RWPE1 (cell line): ENCODE measurements at regions not wholly inside any gene's neighbourhood (a gene's known extent, or its start where the extent isn't known, plus 50 kb on each side); places are given as distances from the start of the nearest gene placed in this dataset.

Experiments used
- CTCF ChIA-PET: fragments of 350-600 bp; sonication (Branson Sonifier 250); formaldehyde crosslinking; extraction: SDS; loops from one replicate; lab custom pipeline; 2021; lab: Yijun Ruan, JAX
- POLR2A ChIA-PET: fragments of 400-600 bp; formaldehyde crosslinking; extraction: SDS; loops from one replicate; lab custom pipeline; 2020; ENCODE audit warnings: antibody characterized with exemption; ENCODE audit not compliant: low non-redundant PET; lab: Yijun Ruan, JAX
- DNase-seq: peaks from one replicate; pipeline ENCODE4 v3.0.0; 2012; ENCODE audit warnings: low spot score
- H3K27ac ChIP-seq: fragments of 450-650 bp; 2 replicates; pipeline ENCODE4 v1.5.1; 2017
- TF ChIP-seq, protein P1 (sequence below): fragments of 450-650 bp; conservative IDR thresholded peaks from 2 replicates; pipeline ENCODE4 v1.5.1; 2017; ENCODE audit warnings: low read depth, mild to moderate bottlenecking

DNA sequence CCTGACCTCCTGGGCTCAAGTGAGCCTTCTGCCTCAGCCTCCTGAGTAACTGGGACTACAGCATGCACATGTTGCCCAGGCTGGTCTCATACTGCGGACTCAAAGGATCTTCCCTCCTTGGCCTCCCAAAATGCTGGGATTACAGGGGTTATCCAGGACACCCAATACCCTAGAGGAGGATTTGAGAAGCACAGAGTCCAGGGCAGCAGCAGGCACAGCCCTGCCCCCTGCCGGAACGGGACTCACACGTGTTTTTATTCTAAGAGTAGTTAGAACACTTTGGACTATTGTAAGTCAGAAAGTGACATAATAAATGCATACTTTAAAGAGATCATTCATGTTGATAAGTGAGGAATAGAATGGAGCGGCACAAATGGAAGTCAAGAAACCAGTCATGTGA lies 80.2 kb downstream of the C6orf118 start:
- CTCF ChIA-PET: no interaction called here
- POLR2A ChIA-PET: no interaction called here
- no peak overlapping the region for H3K27ac ChIP-seq
- no peak for DNase-seq
- TF ChIP-seq, protein P1, sequence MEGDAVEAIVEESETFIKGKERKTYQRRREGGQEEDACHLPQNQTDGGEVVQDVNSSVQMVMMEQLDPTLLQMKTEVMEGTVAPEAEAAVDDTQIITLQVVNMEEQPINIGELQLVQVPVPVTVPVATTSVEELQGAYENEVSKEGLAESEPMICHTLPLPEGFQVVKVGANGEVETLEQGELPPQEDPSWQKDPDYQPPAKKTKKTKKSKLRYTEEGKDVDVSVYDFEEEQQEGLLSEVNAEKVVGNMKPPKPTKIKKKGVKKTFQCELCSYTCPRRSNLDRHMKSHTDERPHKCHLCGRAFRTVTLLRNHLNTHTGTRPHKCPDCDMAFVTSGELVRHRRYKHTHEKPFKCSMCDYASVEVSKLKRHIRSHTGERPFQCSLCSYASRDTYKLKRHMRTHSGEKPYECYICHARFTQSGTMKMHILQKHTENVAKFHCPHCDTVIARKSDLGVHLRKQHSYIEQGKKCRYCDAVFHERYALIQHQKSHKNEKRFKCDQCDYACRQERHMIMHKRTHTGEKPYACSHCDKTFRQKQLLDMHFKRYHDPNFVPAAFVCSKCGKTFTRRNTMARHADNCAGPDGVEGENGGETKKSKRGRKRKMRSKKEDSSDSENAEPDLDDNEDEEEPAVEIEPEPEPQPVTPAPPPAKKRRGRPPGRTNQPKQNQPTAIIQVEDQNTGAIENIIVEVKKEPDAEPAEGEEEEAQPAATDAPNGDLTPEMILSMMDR: no peak

DNA sequence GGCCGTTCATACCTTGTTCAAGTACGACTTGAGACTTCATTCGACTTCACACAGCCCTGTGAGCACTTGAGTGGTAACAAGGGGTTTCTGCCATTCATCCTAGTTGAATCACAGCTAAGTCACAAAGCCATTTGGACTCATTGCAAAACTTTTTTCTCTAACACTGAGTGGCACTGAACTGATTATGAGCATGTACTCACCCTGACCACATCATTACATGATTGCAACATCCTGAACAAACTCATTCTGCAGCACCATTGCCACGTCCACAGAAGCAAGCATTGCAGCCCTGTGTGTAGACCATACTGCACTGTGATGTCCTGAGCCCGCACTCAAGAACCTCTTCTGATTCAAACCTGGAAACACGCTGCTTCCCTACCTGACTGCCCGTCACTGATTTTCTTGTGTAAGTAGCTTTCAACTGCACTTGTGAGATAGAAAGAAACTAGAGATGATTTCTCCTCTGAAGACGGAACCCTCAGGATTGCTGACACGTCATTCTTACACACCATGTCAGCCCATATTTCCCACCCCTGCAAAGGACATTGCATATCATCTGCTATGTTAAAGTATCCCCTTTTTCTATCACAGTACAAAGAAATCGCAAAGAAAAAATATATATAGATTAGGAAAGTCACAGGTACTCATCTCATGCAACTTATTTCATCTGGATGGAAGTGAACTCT lies 81.6 kb downstream of the C6orf118 start:
- CTCF ChIA-PET: interaction anchor here (0.7 kb wide), 1 partner anchor 186 kb away, joined by 3 read pairs; no protein-coding TSS in a partner anchor

DNA sequence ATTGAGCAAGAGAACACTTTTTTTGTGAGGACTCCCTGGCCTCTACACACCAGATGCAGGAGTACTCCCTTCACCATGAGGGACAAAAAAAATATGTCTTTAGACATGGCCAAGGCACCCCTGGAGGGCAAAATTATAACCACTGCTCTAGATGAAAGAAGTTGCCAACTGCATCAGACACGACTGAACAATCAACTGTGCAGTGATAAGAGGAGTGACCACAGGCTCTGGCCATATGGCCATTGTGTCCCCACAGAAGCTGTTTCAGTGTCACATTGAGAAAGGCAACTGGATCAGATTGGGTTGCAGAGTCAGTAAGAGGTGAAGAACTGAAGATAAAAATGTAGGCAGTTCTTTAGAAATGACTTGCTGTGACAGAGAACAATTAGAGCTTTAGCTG lies 85.7 kb downstream of the C6orf118 start:
- no peak for DNase-seq
- H3K27ac ChIP-seq: no peak overlapping the region
- CTCF ChIA-PET: no interaction called here
- POLR2A ChIA-PET: no interaction called here
- TF ChIP-seq, protein P1: no peak

More for the DNA sequence above, 81.6 kb downstream of the C6orf118 start:
- DNase-seq: no peak
- TF ChIP-seq, protein P1: no peak
- POLR2A ChIA-PET: no interaction called here
- H3K27ac ChIP-seq: no peak overlapping the region

DNA sequence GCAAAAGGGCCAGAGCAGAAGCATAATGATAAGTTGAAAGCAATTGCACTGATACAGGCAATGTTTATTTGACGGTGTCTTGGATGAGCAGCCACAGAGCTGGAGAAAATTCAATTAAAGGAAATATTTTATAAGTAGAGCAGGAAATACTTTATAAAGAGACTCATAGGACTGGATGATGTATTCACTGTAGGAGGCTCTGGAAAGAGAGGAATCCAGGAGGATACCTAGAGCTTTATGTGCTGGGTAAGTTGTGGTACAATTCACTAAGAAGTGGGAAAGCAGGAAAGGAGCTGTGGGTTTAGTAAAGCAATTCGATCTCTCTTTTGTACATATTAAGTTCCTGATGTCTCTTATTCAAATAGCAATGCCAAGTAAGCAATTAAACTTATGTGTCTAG lies 86.3 kb downstream of the C6orf118 start:
- ChIA-PET POLR2A (no interaction called here), CTCF (no interaction called here)
- TF ChIP-seq, protein P1: no peak
- DNase-seq: no peak
- no peak overlapping the region for H3K27ac ChIP-seq

DNA sequence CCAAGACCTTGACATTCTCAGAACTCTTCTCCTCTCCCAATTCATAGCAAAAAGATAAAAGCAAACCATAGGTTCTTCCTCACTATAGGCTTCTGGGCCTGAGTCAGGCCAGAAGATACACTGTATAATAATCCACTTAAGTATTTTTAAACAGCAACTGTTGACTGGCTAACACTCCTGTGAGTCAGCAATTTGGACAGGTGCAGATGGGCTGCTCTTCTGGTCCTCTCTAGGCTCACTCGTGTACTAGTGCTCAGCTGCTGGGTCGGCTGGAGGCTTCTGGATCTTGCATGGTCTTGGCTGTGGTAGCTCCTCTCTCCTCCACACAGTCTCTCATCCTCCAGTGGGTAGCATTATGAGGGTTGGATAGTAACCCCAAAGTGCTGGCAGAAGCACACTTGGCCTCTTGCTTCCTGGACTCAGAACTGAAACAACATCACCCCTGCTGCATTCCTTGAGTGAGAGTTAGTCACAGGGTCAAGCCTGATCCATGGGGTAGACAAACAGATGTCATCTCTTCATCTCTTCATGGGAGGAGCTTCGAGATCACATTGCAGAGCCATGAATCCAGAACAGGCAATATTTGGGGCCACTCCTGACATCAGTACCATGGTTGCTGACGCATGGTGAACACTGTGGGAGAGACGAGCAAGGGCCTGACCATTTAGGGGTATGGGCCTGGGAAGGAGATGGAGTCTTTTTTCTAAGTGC lies 86.9 kb downstream of the C6orf118 start:
- CTCF ChIA-PET: interaction anchor here (0.6 kb wide), 1 partner anchor 464 kb away, joined by 3 read pairs; no protein-coding TSS in a partner anchor
- no peak overlapping the region for H3K27ac ChIP-seq
- TF ChIP-seq, protein P1: no peak
- no peak for DNase-seq
- POLR2A ChIA-PET: no interaction called here

DNA sequence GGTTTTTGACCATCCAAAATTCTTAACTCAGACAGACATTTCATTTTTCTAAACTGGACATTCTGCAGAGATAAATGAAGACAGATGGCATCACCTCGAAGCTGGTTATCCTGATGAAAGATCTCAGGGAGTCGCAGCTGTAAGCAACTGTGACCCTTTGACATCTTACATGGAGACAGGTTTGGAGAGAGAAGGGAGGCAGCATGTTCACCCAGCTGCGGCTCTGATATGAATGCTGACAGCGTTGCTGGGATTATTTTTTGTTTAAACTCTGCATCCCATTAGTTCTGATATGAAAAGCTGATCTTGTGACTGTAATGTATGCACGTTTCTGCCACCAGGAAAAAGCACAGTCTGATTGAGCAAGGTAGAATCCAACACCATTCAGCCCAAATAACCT lies 89.4 kb downstream of the C6orf118 start:
- ChIA-PET POLR2A (no interaction called here), CTCF (no interaction called here)

More for the DNA sequence above, 89.4 kb downstream of the C6orf118 start:
- H3K27ac ChIP-seq: no peak overlapping the region
- no peak for DNase-seq
- TF ChIP-seq, protein P1: no peak
